GM21447 (cell line): ENCODE measurements at regions not wholly inside any gene's neighbourhood (a gene's known extent, or its start where the extent isn't known, plus 50 kb on each side); places are given as distances from the start of the nearest gene placed in this dataset.
"Not testable (repeated sequence)": the region's sequence is repeated elsewhere in the genome, so short reads cannot be mapped to it uniquely, and the experiment has no call there.

Source experiments
- ATAC-seq: cut with Tn5 transposase; IDR thresholded peaks from one replicate; pipeline ENCODE4 v1.9.1; 2021; ENCODE audit not compliant: unreplicated experiment

DNA sequence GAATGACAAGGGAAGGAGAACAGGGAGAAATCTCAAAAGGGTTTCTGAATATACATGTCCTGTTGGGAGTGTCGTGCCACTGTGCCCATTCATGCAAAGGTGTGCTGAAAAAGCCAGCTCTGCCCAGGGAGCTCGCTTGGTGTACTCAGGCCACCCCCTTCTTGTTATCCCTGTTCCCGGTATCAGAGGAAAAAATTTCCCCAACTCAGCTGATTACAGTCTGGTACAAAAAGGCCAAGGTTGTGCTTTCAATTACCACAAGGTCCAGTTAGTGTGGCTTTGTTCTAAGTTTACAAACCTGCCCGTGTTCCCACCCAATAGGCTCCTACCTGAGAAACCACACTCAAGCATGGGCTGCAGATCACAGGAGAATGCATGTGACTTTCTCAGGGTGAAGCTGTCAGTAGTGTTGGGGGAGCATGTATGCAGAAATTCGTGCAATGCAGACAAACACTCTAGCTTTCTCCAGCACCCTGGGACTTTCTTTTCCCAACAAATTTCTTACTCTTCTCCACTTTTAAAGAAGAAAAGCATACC, 648.5 kb downstream of the NR2F2 start:
- no peak for ATAC-seq

DNA sequence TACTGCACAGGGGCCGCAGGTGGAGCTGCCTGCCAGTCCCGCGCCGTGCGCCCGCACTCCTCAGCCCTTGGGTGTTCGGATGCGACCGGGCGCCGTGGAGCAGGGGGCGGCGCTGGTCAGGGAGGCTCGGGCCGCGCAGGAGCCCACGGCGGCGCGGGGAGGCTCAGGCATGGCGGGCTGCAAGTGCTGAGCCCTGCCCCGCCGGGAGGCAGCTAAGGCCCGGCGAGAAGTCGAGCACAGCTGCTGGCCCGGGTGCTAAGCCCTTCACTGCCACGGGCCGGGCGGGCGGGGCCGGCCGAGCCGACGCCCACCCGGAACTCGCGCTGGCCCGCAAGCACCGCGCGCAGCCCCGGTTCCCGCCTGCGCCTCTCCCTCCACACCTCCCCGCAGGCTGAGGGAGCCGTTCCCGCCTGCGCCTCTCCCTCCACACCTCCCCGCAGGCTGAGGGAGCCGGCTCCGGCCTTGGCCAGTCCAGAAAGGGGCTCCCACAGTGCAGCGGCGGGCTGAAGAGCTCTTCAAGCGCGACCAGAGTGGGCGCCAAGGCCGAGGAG, 653.7 kb downstream of the NR2F2 start:
- ATAC-seq: not testable (repeated sequence)

DNA sequence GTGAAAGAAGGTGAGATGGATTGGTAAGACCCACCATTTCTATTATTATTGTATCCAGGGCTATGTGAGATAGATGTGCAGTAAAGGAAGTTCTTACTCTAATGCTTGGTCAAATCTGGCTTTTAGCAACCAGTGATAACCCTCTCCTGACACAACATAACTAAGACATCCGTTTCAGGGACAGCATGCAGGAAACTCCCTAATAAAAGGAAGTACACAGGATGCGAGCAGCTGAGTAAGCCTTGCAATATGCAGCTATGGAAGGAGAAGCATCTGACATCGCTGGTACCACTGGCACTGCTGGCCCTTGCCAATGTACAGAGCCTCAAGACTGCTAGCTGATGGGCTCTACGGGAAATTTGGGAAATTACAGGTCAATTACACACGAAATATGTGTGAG, 662.3 kb downstream of the NR2F2 start:
- ATAC-seq: no peak

DNA sequence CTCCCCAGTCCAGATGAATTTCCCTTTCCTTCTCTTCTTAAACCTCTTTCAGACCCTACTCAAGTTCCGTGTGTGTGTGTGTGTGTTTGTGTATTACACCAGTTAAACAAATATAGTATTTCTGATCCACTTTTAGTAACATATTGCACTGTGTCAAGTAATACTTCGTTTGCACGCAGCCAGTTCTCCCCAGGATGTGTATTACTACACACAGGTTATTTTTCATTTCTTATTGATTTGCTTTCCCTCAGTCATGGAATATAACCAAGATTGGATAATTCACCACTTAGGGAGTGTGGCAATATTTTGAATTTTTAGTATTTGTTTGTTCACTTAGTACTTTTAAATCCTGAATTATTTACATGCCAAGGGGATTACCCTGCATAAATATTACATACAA, 667.0 kb downstream of the NR2F2 start:
- no peak for ATAC-seq

DNA sequence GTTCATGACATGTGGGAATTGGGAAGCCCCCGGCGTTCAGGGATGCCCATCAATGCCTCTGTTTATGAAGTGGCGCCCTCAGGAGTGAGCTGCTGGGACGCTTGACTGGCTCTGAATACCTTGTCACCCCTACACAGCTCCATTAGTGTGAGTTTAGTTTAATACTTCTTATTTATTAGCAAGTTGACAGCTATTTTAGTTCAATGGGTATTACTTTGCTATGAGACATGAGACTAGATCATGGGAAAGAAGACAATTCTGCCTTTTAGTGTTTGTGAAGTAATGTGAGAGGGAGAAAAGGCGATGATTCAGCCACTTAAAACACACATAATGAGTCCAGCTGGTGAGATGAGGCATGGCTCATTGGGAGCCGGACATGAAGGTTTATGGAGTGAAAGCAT, 678.5 kb downstream of the NR2F2 start:
- no peak for ATAC-seq

DNA sequence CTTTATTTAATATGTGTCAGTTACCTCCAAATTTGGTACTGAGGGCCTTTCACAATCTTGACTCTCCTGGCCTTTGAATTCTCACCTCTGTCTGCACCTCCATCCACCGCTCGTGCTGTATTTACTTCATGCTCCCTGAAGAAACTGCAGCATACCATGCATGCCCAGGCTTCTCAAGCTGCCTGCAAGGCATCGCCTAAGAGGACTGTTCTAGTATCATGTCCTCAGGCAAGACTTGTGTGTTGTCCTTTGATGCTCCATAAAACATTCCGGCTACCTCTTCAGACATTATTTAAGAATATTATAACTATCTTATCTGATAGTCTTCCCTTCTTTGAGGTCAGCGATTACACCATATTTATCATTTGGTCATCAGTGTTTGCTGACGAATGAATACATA, 682.5 kb downstream of the NR2F2 start:
- no peak for ATAC-seq

DNA sequence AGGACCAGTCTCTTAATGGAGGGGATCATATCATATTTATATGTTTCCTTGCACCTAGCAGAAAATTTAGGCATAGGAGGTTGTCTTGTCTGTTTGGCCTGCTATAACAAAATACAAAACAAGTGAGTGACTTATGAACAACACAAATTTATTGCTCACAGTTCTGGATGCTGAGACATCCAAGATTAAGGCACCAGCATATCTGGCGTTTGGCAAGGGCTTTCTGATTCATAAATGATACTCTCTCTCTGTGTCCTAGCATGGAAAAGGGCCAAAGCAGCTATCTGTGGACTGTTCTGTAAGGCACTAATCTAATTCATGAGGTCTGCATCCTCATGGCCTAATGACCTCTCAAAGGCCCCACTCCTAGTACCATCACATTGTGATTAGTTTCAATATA, 683.0 kb downstream of the NR2F2 start:
- no peak for ATAC-seq

DNA sequence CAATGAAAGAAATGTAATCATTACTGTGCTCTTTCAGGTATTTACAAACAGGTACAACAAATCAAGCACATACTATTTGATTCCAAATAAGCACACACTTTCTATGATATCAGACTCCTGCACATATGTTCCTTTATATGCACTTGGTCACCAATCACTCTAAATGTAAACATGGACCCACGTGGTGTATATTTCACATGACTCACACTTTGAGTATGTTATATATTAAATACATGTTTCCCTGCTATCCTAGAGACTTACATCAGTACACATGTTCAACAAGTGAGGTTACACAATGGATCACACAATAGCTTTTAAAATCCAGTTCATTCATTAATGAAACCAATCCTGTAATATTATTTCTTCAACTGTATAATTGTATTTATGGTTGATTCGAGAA, 683.5 kb downstream of the NR2F2 start:
- ATAC-seq: no peak

DNA sequence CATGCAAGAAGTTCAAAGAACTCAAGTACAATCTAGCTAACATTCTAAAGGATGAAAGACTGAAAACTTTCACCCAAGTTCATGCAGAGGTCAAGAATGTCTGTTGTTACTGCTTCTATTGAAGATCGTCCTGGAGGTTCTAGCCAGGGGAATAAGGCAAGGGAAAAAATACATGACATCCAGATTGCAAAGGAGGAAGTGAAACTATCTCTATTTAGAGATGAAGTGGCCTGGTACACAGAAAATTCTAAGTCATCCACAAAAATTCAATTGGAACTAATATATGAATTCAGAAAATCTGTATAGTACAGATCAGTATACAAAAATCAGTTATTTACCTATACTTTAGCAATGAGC, 693.0 kb downstream of the NR2F2 start:
- ATAC-seq: no peak

DNA sequence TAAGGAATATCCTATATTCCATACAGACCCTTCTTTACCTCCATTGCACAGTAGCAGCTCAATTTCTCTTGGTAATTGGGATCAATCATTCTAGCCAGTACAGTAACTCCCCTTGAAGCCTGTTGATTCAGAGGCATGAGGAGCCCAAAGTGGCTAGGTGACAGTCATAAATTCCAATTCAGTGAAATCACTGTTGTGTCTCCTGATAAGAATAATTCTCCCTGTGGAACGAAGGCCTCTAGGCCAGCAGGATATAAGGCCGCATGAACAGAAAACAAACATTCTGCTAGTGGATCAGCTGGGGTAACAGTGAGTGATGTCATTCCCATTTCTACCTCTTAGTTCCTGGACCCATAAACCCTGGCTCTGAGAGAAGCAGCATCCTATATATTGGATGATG, 696.3 kb downstream of the NR2F2 start:
- no peak for ATAC-seq

DNA sequence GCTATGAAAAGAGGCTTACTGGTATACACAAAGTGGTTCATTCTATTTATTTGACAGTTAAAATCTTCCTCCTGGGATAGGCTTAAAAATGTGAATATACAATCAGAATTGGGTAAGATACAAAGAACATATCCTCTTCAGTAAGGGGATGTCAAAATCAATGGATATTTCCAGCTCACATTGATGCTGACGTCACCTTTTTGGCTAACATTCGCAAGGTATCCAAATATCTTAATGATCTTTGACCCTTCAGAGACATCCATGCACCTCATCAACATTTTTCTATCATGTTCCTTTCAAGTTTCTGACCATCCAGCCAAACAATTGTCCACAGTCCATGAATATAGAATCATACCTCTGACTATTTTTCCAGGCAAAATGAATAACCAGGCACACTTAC, 697.3 kb downstream of the NR2F2 start:
- ATAC-seq: no peak

DNA sequence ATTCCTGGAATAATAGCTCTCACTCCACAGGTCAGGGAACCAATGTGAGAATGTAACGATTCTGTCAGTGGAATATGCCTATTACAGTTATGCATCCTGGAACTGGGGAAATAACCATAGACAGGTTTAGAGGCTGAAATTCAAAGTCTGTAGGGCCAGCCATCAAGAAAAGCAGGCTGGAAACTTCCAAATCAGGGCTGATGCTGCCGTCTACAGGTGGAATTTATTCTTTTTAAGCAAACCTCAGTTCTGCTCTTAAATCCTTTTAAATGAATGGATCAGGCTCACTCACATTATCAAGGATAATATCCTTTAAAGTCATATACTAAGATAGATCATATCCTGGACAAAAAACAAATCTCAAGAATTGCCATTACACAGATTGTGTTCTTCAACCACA, 699.8 kb downstream of the NR2F2 start:
- ATAC-seq: no peak

DNA sequence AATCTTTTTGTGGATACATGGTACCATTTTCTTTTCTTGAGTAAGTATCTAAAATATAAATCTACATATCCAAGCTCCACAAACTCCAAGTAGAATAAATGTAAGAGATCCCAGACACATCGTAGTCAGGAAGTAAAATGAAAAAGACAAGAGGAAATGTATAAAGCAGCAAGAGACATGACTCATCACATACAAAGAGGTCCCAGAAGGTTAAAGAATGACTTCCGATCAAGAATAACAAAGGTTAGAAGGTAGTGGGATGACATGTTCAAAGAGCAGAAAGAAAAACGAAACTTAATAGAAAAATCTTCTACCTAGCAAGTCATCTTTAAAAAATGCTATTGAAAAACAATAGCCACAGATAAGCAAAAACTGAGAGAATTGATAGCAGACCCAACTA, 705.8 kb downstream of the NR2F2 start:
- ATAC-seq: no peak

DNA sequence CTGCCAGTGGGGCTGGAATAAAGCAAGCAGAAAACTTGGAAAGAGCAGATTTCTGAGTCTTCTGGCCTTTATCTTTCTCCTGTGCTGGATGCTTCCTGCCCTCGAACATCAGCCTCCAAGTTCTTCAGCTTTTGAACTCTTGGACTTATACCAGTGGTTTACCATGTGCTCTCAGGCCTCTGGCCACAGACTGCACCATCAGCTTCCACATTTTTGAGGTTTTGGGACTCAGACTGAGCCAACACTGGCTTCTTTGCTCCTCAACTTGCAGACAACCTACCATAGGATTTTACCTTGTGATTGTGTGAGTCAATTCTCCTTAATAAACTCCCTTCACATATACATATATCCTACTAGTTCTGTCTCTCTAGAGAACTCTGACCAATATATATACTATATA, 706.6 kb downstream of the NR2F2 start:
- no peak for ATAC-seq

DNA sequence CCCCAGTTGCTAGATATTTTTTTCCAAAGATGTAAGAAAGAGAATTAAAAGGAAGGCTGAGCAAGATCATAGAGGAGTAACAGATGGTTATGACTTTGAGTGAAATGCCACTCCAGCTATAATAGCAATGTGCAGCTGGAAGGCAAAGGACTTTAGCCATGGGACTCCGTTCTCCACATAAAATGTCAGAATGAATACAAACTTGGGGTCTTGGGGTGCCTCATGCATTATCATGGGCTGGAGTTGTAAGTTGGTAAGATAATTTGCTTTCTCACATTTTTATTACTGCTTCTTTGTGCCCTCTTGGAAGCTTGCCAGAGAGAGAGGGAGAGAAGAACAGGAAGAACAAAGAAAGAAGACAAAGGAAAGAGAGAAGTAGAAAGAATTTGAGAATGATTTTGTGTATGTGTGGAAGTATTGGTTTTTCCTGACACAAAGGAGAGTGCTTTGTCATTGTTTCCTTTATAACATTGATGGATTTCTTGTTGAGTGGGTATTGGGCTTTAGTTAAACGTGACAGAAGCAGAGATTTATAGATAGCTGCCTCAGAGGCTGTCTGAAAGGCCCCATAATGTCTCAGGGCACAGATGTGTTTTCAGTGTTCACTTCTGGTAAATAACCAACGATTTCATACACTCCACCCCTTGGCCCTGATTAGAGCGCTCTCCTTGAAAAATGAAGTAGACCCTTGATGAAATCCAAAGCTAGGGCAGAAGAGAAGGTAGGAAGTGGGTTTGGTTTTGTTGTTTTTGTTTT, 715.3 kb downstream of the NR2F2 start:
- no peak for ATAC-seq

DNA sequence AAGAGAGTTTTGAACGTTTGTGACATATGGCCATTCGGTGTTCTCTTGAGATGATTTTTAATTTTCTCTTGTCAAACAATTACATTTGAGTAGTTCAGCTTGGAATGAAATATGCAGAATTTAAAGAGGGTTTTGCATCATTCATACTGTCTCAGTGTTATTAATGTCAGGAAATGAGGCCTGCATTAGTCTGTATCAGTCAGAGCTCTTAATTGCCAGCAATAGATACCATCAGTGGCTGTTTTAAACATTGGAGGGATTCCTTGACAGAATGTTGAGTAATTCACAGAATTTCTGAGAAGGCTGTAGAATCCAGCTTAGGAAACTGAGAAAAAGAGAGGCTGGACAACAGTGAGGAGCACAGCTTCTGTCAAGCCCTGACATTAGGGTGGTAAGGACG, 722.0 kb downstream of the NR2F2 start:
- ATAC-seq: no peak

DNA sequence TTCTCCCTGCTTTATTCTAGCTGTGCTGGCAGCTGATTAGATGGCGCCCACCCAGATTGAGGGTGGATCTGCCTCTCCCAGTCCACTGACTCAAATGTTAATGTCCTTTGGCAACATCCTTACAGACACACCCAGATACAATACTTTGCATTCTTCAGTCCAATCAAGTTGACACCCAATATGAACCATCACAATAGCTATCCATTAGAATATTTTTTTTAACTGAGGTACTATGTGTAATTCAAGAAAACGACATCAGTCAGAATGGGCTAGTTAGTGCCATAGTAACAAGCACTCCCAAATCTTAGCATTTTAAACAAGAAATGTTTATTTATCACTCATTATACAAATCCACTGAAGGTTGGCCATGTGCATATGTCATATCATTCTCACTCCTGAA, 723.1 kb downstream of the NR2F2 start:
- ATAC-seq: no peak

DNA sequence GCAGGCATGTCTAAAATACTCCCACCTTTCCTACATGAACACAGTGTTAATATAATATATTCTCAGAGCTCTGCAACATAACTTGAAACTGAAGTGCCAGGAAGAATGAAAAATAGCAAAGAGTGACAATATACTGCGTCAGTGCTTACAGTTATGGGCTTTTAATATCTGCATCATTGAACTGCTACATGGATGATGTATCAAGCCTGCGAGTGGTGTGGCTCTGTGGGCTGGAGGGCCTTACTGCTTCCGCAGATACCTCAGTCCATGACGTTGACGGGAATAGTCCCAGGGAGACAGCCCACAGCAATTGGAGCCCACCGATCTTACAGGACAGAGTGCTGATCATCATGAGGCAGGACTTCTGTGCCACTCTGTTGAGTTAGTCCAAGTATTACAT, 727.0 kb downstream of the NR2F2 start:
- no peak for ATAC-seq

DNA sequence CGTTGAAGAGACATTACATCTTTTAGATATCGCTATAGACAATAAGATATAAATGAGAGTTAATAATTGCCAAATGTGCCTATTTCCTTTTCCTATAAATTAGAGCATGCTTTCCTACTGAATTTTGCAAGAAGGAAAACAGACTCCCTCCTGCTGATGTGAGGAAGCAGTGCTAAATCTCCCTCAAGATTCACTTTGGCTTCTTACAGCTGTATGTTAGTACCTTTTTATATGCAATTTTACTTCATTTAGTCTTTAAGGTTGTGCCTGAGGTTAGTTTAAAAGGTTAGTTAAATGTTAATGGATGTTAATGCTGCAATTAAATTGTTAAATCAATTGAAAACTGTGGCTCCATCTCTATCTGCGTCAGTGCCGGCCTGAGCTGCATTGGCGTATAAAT, 728.8 kb downstream of the NR2F2 start:
- no peak for ATAC-seq

DNA sequence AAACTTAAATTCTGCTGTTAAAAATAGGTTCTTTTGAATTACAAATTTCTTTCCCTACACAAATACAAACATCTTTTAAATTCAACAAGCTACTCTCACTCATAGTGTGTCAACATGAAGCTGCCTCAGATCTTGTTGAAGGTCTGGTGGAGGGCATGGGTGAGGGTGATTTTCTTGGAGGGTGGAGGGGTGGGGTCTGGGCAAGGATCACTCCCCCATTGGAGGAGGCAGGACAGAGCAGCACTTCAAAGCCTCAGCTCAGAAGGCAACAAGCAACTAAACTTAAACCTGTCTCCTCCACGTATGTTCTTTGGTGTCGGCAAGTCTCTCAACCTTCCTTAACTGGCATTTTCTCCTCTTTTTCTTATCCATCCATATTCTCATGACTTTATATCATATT, 730.9 kb downstream of the NR2F2 start:
- no peak for ATAC-seq

DNA sequence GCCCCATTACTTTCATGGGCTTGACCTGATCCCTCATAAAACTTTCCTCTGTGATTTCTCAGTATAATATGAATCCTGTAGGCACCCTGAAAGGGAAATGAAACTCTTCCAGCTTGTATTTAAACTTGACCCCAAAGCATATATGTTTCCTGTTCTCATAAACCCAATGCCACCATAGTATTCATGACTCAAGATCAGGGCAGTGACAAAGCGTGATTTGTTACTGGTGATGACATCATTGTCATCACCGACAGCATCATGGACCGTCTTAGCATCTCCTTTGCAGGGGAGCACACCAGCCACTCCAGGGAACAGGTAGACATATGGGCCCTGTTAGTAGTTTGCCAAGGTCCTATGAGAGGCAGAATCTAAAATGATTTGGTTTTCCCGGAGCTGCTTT, 741.2 kb downstream of the NR2F2 start:
- no peak for ATAC-seq

DNA sequence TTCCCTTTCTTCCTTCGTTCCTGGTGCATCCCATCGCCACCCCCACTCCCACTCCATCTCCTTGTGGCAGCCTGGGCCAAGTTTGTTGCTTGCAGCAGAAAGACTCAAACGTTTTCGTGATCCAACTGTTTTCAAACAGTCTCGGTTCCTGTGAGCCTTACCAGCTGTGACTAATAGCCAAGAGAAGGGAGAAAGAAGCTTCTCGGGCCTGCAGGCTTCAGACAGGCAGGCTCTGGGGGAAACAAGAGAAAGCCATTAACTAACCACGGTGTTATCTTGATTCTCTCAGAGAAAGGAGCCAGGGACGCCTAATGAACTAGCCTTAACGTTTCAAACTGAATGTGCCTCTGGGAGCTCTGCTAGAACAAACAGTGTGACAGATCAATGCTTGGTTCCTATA, 742.0 kb downstream of the NR2F2 start:
- ATAC-seq: no peak

DNA sequence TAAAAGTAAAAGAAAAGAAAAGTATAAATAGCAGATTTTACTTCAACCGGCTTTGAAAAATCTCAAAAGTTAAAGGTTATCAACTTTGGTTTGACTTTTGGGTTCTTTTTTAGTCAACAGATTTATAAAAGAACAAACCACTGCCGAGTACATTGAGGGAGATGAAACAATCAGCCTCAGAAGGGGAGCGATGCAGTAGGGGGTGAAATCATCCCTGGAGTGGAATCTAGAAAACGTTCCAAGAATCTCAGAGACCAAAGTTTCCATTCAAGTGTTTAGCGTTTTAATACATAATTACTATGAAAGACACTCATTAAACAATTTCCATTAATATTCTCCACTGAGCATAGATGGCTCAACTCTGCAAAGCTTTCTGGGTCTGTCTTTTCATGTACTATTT, 745.5 kb downstream of the NR2F2 start:
- no peak for ATAC-seq
